WTC11 (cell line): ENCODE measurements at regions not wholly inside any gene's neighbourhood (a gene's known extent, or its start where the extent isn't known, plus 50 kb on each side); places are given as distances from the start of the nearest gene placed in this dataset.

ENCODE experiments used
- ATAC-seq: fragments of 200-7000 bp; cut with Tn5 transposase; 2 replicates; pipeline ENCODE4 v1.10.0; 2021; ENCODE audit warnings: mild to moderate bottlenecking, moderate library complexity
- CTCF ChIA-PET: fragments of 300-600 bp; sonication (Branson Sonifier 250); formaldehyde crosslinking; loops from one replicate; lab custom pipeline; 2021; ENCODE audit warnings: antibody characterized with exemption; lab: Charles Lee
- POLR2A ChIA-PET: fragments of 350-600 bp; sonication (Branson Sonifier 250); formaldehyde crosslinking; loops from one replicate; lab custom pipeline; 2021; ENCODE audit warnings: antibody characterized with exemption; lab: Charles Lee
- DNase-seq: peaks from one replicate; pipeline ENCODE4 v3.0.0; 2021; ENCODE audit warnings: low spot score
- H3K27ac Mint-ChIP-seq: 2 replicates; pipeline ENCODE4 v1.8.0; 2021; ENCODE audit warnings: mixed read lengths
- H3K27me3 Mint-ChIP-seq: 2 replicates; pipeline ENCODE4 v1.8.0; 2021; ENCODE audit warnings: low read depth, mild to moderate bottlenecking, moderate library complexity, mixed read lengths
- H3K36me3 Mint-ChIP-seq: 2 replicates; pipeline ENCODE4 v1.8.0; 2021; ENCODE audit warnings: mixed read lengths
- H3K4me1 Mint-ChIP-seq: 2 replicates; pipeline ENCODE4 v1.8.0; 2022; ENCODE audit warnings: mixed read lengths
- H3K4me3 Mint-ChIP-seq: 2 replicates; pipeline ENCODE4 v1.8.0; 2021; ENCODE audit warnings: mild to moderate bottlenecking, moderate library complexity, mixed read lengths
- H3K9me3 Mint-ChIP-seq: 2 replicates; pipeline ENCODE4 v1.8.0; 2021; ENCODE audit warnings: mixed read lengths
- ATF1 ChIP-seq: sonication (generic); formaldehyde crosslinking; IDR thresholded peaks from 2 replicates; pipeline ENCODE4 v1.8.1; 2023; ENCODE audit warnings: mild to moderate bottlenecking, moderate library complexity, missing genetic modification reagents
- FOXK1 ChIP-seq: sonication (generic); formaldehyde crosslinking; IDR thresholded peaks from 2 replicates; pipeline ENCODE4 v1.8.0; 2022; ENCODE audit warnings: mild to moderate bottlenecking, moderate library complexity, missing genetic modification reagents
- GTF2I ChIP-seq: fragments of 250-450 bp; sonication (Bioruptor Pico); conservative IDR thresholded peaks from 2 replicates; pipeline ENCODE4 v1.4.0; 2021; ENCODE audit warnings: mild to moderate bottlenecking
- HMGA2 ChIP-seq: fragments of 250-450 bp; sonication (Bioruptor Pico); IDR thresholded peaks from 2 replicates; pipeline ENCODE4 v1.4.0; 2021; ENCODE audit warnings: mild to moderate bottlenecking, moderate library complexity
- KAT7 ChIP-seq: sonication (generic); formaldehyde crosslinking; IDR thresholded peaks from 2 replicates; pipeline ENCODE4 v1.8.1; 2023; ENCODE audit warnings: missing genetic modification reagents, mild to moderate bottlenecking, borderline replicate concordance
- NFATC4 ChIP-seq: fragments of 250-450 bp; sonication (Bioruptor Pico); IDR thresholded peaks from 2 replicates; pipeline ENCODE4 v1.9.0; 2021; ENCODE audit warnings: mild to moderate bottlenecking
- NFE2L1 ChIP-seq: sonication (generic); formaldehyde crosslinking; IDR thresholded peaks from 2 replicates; pipeline ENCODE4 v1.8.1; 2023; ENCODE audit warnings: missing genetic modification reagents
- NR1H2 ChIP-seq: sonication (generic); formaldehyde crosslinking; IDR thresholded peaks from 2 replicates; pipeline ENCODE4 v1.9.0; 2021; ENCODE audit warnings: mild to moderate bottlenecking, moderate library complexity, missing genetic modification reagents
- OVOL2 ChIP-seq: fragments of 250-450 bp; sonication (Bioruptor Pico); IDR thresholded peaks from 2 replicates; pipeline ENCODE4 v1.9.0; 2021; ENCODE audit warnings: mild to moderate bottlenecking, borderline replicate concordance
- RELA ChIP-seq: sonication (generic); formaldehyde crosslinking; IDR thresholded peaks from 2 replicates; pipeline ENCODE4 v1.8.1; 2022; ENCODE audit warnings: missing genetic modification reagents, mild to moderate bottlenecking, borderline replicate concordance
- SP1 ChIP-seq: sonication (generic); formaldehyde crosslinking; conservative IDR thresholded peaks from 2 replicates; pipeline ENCODE4 v1.8.1; 2022; ENCODE audit warnings: missing genetic modification reagents
- TP53 ChIP-seq: sonication (generic); formaldehyde crosslinking; IDR thresholded peaks from 2 replicates; pipeline ENCODE4 v1.8.1; 2023; ENCODE audit warnings: mild to moderate bottlenecking, missing genetic modification reagents
- ZBTB21 ChIP-seq: sonication (generic); formaldehyde crosslinking; IDR thresholded peaks from 2 replicates; pipeline ENCODE4 v1.8.1; 2023; ENCODE audit warnings: mild to moderate bottlenecking, missing genetic modification reagents, borderline replicate concordance
- ZNF263 ChIP-seq: sonication (generic); formaldehyde crosslinking; IDR thresholded peaks from 2 replicates; pipeline ENCODE4 v1.8.1; 2022; ENCODE audit warnings: low read depth, mild to moderate bottlenecking, moderate library complexity, missing genetic modification reagents
- ZNF396 ChIP-seq: fragments of 250-450 bp; sonication (Bioruptor Pico); IDR thresholded peaks from 2 replicates; pipeline ENCODE4 v1.8.0; 2021; ENCODE audit warnings: mild to moderate bottlenecking, moderate library complexity, borderline replicate concordance
- TF ChIP-seq, protein P1 (sequence below): sonication (generic); formaldehyde crosslinking; IDR thresholded peaks from 2 replicates; pipeline ENCODE4 v1.8.1; 2023; ENCODE audit warnings: mild to moderate bottlenecking, missing genetic modification reagents, moderate library complexity
- TF ChIP-seq, protein P2 (sequence below): fragments of 250-450 bp; sonication (Bioruptor Pico); IDR thresholded peaks from 2 replicates; pipeline ENCODE4 v2.1.2; 2022; ENCODE audit warnings: mild to moderate bottlenecking, moderate library complexity
- TF ChIP-seq, protein P3 (sequence below): sonication (generic); formaldehyde crosslinking; IDR thresholded peaks from 2 replicates; pipeline ENCODE4 v1.8.1; 2022; ENCODE audit warnings: mild to moderate bottlenecking, missing genetic modification reagents, moderate library complexity, borderline replicate concordance
- TF ChIP-seq, protein P4 (sequence below): fragments of 250-450 bp; sonication (Bioruptor Pico); IDR thresholded peaks from 2 replicates; pipeline ENCODE4 v1.9.0; 2021; ENCODE audit warnings: mild to moderate bottlenecking, borderline replicate concordance
- TF ChIP-seq, protein P5 (sequence below): sonication (generic); formaldehyde crosslinking; IDR thresholded peaks from 2 replicates; pipeline ENCODE4 v1.8.1; 2023; ENCODE audit warnings: mild to moderate bottlenecking, missing genetic modification reagents
- TF ChIP-seq, protein P6 (sequence below): sonication (generic); formaldehyde crosslinking; conservative IDR thresholded peaks from 2 replicates; pipeline ENCODE4 v1.8.1; 2023; ENCODE audit warnings: mild to moderate bottlenecking, low read depth, missing genetic modification reagents, moderate library complexity

DNA sequence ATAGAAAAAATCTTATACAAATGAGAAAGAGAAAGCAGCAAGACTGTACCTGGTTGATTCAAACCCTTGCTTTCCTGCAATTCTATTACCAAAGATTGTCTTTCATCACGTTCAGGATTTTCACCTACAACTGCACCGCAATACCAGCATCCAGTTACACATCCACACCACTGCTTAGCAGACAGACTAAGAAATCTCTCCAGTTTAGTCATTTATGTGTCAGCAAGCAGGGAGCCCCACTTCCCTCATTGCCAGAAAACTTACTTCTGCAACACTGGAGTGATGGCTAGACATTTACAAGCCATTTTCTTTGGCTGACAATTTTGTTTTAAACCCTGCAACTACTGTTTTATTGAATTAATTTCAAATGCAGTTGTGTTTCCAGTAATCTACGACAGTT, 359.6 kb upstream of the MEOX2 start (continued):
- TF ChIP-seq, protein P1, sequence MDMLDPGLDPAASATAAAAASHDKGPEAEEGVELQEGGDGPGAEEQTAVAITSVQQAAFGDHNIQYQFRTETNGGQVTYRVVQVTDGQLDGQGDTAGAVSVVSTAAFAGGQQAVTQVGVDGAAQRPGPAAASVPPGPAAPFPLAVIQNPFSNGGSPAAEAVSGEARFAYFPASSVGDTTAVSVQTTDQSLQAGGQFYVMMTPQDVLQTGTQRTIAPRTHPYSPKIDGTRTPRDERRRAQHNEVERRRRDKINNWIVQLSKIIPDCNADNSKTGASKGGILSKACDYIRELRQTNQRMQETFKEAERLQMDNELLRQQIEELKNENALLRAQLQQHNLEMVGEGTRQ (CRISPR knock-in tag), result no peak
- TF ChIP-seq ZBTB21 (CRISPR knock-in tag) (no peak), ZNF263 (no peak)

DNA sequence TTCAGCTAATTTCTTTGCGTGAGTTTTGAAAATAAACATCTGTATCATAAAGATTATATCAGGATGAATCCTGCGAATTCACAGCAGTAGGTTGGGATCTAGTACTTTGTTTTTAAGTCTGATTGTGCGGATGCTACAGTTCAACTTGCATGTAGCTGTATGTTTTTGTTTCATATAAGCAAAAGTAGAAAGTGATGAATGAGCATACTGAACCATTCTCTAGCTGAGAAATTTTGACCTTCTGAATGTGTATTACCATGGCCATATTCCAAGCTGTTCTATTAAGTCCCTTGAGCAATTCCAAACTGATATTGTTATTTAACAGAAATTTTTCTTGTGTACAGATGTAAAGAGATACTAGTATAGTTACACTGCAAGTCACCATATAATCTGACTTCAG, 358.8 kb upstream of the MEOX2 start:
- TF ChIP-seq ATF1 (CRISPR knock-in tag) (no peak), RELA (CRISPR knock-in tag) (no peak), HMGA2 (no peak), NR1H2 (no peak), ZNF396 (CRISPR knock-in tag) (no peak), SP1 (no peak), NFATC4 (CRISPR knock-in tag) (no peak)
- TF ChIP-seq, protein P2, sequence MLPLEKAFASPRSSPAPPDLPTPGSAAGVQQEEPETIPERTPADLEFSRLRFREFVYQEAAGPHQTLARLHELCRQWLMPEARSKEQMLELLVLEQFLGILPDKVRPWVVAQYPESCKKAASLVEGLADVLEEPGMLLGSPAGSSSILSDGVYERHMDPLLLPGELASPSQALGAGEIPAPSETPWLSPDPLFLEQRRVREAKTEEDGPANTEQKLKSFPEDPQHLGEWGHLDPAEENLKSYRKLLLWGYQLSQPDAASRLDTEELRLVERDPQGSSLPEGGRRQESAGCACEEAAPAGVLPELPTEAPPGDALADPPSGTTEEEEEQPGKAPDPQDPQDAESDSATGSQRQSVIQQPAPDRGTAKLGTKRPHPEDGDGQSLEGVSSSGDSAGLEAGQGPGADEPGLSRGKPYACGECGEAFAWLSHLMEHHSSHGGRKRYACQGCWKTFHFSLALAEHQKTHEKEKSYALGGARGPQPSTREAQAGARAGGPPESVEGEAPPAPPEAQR (CRISPR knock-in tag), result no peak
- Mint-ChIP-seq H3K9me3 (no peaks in the 10 kb centered on the region), H3K36me3 (no peaks in the 10 kb centered on the region), H3K27ac (no peak overlapping the region), H3K27me3 (no peaks in the 10 kb centered on the region), H3K4me3 (no peak overlapping the region), H3K4me1 (no peaks in the 10 kb centered on the region)
- ChIA-PET POLR2A (no interaction called here), CTCF (no interaction called here)
- ATAC-seq (no peak), DNase-seq (no peak)

DNA sequence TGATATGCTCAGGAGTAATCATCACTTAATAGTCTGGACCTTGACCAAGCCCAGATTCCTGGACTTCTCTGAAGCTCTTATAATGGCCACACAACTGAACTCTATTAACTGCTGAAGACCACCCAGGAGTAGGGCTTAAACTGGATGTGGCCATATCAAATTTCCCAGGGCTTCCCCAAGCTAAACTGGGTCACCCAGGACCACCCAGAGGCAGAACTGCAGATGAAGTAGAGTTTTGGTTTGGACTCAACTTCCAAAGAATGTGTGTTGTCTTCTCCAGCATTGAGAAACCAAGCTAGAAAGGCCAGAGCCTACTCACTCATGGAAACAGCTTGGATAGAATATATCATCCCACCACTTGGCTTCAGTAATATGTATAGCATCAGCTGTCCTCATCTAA, 358.2 kb upstream of the MEOX2 start:
- Mint-ChIP-seq H3K27ac (no peak overlapping the region), H3K4me3 (no peak overlapping the region)
- TF ChIP-seq, protein P3, sequence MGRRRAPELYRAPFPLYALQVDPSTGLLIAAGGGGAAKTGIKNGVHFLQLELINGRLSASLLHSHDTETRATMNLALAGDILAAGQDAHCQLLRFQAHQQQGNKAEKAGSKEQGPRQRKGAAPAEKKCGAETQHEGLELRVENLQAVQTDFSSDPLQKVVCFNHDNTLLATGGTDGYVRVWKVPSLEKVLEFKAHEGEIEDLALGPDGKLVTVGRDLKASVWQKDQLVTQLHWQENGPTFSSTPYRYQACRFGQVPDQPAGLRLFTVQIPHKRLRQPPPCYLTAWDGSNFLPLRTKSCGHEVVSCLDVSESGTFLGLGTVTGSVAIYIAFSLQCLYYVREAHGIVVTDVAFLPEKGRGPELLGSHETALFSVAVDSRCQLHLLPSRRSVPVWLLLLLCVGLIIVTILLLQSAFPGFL (CRISPR knock-in tag), result no peak
- TF ChIP-seq NFE2L1 (CRISPR knock-in tag) (no peak), NFATC4 (CRISPR knock-in tag) (no peak), GTF2I (CRISPR knock-in tag) (no peak), TP53 (CRISPR knock-in tag) (no peak), FOXK1 (CRISPR knock-in tag) (no peak), KAT7 (CRISPR knock-in tag) (no peak), OVOL2 (no peak)
- TF ChIP-seq, protein P4, sequence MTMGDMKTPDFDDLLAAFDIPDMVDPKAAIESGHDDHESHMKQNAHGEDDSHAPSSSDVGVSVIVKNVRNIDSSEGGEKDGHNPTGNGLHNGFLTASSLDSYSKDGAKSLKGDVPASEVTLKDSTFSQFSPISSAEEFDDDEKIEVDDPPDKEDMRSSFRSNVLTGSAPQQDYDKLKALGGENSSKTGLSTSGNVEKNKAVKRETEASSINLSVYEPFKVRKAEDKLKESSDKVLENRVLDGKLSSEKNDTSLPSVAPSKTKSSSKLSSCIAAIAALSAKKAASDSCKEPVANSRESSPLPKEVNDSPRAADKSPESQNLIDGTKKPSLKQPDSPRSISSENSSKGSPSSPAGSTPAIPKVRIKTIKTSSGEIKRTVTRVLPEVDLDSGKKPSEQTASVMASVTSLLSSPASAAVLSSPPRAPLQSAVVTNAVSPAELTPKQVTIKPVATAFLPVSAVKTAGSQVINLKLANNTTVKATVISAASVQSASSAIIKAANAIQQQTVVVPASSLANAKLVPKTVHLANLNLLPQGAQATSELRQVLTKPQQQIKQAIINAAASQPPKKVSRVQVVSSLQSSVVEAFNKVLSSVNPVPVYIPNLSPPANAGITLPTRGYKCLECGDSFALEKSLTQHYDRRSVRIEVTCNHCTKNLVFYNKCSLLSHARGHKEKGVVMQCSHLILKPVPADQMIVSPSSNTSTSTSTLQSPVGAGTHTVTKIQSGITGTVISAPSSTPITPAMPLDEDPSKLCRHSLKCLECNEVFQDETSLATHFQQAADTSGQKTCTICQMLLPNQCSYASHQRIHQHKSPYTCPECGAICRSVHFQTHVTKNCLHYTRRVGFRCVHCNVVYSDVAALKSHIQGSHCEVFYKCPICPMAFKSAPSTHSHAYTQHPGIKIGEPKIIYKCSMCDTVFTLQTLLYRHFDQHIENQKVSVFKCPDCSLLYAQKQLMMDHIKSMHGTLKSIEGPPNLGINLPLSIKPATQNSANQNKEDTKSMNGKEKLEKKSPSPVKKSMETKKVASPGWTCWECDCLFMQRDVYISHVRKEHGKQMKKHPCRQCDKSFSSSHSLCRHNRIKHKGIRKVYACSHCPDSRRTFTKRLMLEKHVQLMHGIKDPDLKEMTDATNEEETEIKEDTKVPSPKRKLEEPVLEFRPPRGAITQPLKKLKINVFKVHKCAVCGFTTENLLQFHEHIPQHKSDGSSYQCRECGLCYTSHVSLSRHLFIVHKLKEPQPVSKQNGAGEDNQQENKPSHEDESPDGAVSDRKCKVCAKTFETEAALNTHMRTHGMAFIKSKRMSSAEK (CRISPR knock-in tag), result no peak
- TF ChIP-seq, protein P5, sequence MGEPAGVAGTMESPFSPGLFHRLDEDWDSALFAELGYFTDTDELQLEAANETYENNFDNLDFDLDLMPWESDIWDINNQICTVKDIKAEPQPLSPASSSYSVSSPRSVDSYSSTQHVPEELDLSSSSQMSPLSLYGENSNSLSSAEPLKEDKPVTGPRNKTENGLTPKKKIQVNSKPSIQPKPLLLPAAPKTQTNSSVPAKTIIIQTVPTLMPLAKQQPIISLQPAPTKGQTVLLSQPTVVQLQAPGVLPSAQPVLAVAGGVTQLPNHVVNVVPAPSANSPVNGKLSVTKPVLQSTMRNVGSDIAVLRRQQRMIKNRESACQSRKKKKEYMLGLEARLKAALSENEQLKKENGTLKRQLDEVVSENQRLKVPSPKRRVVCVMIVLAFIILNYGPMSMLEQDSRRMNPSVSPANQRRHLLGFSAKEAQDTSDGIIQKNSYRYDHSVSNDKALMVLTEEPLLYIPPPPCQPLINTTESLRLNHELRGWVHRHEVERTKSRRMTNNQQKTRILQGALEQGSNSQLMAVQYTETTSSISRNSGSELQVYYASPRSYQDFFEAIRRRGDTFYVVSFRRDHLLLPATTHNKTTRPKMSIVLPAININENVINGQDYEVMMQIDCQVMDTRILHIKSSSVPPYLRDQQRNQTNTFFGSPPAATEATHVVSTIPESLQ, result no peak
- TF ChIP-seq, protein P6, sequence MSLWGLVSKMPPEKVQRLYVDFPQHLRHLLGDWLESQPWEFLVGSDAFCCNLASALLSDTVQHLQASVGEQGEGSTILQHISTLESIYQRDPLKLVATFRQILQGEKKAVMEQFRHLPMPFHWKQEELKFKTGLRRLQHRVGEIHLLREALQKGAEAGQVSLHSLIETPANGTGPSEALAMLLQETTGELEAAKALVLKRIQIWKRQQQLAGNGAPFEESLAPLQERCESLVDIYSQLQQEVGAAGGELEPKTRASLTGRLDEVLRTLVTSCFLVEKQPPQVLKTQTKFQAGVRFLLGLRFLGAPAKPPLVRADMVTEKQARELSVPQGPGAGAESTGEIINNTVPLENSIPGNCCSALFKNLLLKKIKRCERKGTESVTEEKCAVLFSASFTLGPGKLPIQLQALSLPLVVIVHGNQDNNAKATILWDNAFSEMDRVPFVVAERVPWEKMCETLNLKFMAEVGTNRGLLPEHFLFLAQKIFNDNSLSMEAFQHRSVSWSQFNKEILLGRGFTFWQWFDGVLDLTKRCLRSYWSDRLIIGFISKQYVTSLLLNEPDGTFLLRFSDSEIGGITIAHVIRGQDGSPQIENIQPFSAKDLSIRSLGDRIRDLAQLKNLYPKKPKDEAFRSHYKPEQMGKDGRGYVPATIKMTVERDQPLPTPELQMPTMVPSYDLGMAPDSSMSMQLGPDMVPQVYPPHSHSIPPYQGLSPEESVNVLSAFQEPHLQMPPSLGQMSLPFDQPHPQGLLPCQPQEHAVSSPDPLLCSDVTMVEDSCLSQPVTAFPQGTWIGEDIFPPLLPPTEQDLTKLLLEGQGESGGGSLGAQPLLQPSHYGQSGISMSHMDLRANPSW (CRISPR knock-in tag), result no peak
- TF ChIP-seq, all 79 proteins: peak for 0
- ATAC-seq (no peak), DNase-seq (no peak)
- CTCF ChIA-PET, result no interaction called here
- H3K4me1 Mint-ChIP-seq, result no peaks in the 10 kb centered on the region
- H3K36me3 Mint-ChIP-seq, result no peaks in the 10 kb centered on the region
- H3K9me3 Mint-ChIP-seq, result no peaks in the 10 kb centered on the region
- POLR2A ChIA-PET, result no interaction called here
- H3K27me3 Mint-ChIP-seq, result no peaks in the 10 kb centered on the region
